GM04504 (cell line): ENCODE measurements at regions not wholly inside any gene's neighbourhood (a gene's known extent, or its start where the extent isn't known, plus 50 kb on each side); places are given as distances from the start of the nearest gene placed in this dataset.

Experiments
- DNase-seq: peaks from one replicate; pipeline ENCODE4 v3.0.0-alpha.2; 2012; ENCODE audit warnings: low read depth

DNA sequence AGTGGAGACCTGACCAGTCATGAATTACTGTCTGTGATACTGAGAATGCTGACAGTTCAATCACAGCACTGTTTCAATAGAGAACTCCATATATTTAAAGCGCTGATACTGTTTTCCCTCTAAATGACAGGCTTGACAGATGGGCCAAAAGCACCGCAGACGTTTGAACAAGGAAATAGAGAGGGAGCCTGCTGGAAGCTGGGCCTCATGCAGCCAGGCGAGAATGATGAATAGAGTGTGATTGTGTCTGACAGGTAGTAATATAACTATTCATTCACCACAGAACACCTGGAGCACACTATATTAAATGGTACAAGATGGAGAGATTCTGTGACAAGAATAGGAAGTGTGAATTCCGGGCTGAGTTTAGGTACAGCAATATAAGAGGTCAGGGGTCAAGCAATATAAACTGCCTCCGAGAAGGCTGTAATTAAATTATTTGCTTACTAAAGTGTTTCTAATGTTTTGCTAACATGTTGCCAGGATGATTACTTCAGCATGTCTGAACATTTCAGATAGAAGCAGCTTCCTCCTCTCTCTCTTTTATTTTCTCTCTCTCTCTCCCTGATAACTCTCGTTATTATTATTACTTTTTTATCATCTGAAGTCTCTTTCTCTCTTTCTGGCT lies 297.7 kb downstream of the CSNK1G3 start:
- DNase-seq, result no peak

- DNase-seq, result no peak
Observed at GRCh38 chr5:123808461-123809380, 296.7 kb downstream of the CSNK1G3 start.

DNA sequence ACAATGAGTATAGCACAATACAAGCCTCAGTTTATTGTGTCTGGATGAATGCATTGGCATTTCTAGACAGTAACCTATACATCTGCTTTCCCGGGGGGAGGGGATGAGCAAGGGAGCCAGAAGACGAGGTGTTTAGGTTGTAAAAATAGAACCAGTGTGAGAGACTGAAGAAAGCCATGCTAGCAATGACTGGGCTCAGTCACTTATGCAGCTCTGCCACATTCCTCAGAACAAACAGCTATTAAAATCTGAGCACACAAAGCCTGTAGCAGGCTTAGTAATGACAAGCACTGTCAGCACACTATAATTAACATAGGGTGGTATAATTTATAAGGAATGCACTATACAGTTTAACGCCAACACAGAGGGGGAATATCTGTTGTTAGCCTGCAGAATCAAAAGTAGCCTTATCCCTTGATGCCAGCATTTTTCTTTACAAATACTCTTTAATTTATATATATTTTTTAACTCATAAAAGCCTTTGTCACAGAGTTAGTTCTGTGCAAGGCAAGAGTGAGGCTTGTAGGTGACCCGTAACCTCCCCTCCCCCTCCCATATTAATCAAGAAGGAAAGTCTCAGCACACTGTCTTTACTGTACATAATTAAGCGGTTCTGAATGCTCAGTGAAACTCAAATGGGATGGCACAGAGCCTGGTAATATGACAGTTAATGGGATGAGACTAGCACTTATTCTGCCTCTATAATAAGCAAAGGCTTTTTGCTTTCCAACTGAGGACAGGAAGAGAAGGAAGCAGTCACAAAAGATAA lies 295.4 kb downstream of the CSNK1G3 start:
- peak; percentile 34 for DNase-seq

DNA sequence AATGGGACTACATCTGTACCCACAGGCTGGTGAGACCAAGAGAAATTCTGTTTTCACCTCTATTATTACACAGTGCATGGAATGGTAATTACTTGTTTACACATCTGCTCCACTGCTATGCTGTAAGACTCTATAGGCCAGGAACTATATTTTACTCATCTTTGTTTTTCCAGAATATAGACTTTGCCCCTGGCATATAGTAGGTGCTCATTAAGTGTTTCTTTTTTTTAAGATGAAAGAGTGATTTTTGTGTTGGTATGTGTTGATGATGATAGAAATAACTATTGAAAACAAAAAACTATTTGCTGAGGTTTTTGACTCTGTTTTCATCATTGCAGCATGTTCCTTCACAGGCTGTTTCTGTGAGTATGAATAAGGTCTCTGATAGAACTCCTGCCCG lies 294.7 kb downstream of the CSNK1G3 start:
- DNase-seq, result no peak

DNA sequence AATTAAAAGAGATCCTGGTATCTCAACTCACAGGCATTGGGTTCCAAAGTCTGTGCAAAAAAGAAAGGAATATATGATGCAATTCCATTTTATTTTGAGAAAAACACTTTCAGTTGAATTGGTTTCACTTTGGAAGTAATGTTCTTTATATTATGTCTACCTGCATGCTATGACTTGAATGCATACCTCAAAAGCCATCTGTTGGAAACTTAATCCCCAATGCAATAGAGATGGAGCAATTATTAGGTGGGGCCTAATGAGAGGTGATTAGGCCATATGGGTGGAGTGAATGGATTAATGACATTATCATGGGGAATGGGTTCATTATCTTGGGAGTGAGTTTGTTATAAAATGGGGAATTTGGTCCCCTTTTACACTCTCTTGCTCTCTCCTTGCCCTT lies 293.3 kb downstream of the CSNK1G3 start:
- DNase-seq, result no peak

DNA sequence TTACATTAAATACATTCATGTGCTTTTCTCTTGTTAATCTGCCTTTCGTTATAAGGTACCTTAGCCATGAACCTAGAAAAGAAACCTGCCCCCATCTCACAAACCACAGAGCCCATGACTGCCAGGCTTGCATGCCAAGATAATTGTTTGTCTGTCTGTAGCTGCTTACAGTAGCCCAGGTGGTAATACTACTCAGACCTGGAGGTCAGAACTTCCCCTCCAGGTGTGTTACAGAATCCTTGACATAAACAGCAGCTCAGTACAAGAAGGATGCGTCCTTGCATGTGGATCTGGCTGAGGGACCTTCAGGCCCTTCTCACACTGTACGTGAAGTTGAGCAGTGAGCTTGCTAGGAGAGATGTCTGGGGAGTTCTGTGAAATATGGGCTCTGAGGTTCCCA lies 291.4 kb downstream of the CSNK1G3 start:
- DNase-seq, result no peak

DNA sequence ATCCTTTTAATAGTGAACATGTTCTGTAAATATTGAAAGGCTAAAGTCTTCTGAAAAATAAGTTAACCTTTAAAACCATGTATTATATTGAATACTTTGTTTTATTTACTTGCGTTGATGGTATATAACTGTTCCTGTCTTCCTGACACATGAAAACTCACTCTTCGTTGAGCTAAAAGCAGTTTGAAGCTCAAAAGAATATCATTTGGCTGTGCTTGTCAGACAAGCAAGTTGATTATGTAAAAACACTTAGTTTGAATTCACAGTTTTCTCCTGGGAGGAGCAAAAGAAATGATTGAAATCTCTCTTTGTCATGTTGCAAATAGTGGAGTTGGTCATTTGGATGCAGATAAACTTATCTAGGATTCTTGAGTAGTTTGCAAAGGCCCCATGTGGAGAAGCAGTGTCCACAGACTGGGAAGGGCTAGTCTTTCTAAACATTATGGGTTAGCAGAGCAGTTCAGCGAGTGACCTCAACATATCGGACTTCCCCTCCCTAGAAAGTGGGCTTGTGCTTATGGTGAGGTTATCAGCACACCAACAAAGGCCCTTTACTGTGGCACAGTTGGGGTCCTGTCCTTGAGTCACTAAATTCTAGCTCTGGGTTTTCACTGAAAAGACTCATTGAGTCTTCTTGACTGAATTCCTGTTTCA lies 290.4 kb downstream of the CSNK1G3 start:
- DNase-seq, result no peak

DNA sequence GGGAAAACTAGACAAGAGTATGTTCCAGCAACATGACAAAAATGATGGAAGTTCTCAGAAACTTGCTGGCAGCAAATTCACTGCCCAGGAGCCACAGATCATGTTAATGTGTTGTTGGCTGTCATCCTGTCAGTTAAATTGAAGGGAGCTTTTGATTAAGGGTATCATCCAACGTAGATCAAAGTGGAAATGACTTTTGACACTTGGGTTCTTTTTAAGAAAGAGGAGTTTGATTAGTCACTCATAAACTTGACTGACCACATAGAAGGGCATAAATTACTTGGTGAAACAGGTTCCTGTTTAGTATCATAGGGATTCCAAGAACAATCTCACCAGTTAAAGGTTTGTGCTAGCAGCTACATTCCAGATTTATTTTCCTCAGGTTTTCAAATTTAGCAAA lies 288.7 kb downstream of the CSNK1G3 start:
- no peak for DNase-seq

- DNase-seq, result no peak
Observed at GRCh38 chr5:123795688-123796087, 283.7 kb downstream of the CSNK1G3 start.

DNA sequence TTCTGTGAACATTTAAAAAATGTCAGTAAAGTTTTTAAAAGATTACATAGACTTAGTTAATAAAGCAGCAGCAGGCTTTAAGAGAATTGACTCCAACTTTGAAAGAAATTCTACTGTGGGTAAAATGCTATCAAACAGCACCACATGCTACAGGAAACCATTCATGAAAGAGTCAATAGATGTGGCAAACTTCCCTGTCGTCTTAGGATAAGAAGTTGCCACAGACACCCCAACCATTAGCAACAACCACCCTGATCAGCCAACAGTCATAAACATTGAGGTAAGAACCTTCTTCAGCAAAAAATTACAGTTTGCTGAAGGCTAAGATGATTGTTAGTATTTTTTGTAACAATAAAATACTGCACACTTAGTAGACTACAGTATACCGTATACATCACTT lies 278.2 kb downstream of the CSNK1G3 start:
- DNase-seq, result no peak

DNA sequence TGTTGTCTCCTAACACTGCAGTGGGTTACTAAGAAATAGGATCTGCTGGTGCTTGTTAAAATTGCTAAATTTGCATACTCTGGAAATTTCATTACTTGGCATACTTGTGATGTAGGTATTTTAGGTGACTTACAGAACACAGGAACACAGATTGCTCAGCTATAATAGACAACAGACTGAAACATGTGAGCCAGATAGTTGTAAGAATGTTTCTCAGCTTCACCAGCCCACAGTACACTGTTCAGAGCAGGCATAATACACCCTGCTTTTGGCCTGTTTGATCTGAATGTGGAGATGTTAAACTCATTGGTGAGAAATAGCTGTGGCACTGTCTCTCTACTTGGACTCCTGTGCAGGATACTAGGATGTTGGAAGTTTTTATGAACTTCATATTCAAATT lies 275.7 kb downstream of the CSNK1G3 start:
- no peak for DNase-seq

GRCh38 chr5:123787136-123787535 lies 275.2 kb downstream of the CSNK1G3 start:
- no peak for DNase-seq

DNA sequence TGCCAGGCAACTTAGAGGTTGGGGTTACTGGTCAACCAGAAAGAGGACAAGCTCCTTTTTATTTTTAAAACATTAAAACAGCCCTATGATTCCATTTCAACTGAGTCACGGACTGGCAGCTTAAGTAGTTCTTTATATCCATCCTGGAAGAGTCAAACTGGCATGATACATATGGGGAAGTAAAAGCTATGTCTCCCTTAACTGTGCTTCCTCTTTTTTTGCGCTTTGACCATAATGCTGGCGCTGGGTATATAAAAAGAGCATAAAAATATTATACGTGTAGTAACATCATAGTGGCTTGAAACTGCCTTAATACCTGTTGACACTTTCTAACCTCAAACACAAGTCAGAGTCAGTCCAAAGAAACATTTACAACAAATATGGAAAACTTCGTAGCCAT lies 274.4 kb downstream of the CSNK1G3 start:
- no peak for DNase-seq

DNA sequence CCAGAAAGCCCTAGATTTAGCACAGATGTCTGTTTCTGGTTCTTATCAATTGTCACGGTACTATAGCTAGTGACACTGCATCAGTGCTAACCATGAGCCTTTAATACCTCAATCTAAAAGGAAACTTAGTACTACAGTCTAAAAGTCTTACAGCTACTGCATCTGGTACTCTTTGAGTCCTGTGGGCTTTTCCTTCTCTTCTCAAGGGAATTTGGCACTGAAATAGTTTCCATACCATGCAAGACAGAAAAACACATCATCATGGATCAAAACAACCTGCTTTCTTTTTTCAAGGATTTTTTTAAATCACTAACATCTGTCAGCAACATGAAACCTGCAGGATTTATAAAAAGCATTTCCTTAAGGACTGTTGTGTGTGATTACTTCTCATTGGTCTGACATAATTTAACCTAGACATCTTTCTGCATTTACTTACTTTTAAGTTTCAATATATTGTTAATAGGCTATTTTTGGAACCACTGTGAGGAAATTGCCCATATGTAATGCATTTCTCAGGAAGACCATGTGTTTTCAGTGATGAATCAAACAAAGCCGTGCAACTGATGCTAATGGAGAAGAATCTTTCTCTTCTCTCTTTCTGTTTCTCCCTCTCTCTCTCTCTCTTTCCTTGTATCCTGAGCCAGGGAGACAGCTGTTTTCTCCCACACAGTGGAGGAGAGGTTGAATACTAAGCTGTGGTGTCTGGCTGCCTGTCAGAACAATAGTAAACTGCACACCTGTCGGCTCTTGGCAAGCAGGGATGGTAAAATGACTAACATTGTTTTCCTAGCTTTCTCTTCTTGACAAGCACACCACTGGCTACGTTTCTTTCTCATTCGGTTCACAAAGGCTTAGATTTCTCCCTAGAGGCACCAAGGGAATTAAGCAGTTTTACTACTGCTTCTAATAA lies 273.4 kb downstream of the CSNK1G3 start:
- DNase-seq, result peak; percentile 46

GRCh38 chr5:123783421-123783820 lies 271.4 kb downstream of the CSNK1G3 start:
- DNase-seq, result no peak

- no peak for DNase-seq
Observed at GRCh38 chr5:123778641-123779040, 266.7 kb downstream of the CSNK1G3 start.

DNA sequence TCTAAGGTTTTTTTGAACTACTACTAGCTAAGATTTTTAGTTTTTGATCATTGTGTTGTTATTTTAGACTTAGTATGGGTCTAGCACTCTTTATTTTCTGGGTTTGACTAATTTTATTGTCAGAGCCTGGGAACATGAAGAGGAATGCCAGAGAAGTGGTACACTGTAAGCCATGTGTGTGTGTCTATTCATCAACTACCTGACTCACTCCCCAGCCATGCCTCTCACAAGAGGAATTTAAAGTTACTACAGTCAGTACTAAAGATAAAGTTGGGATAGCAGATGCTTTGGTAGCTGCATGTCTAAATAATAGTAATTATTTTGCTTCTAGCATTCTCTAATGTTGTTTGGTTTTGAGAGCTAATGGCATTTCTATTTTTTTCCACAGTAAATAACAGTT lies 264.8 kb downstream of the CSNK1G3 start:
- DNase-seq, result peak; percentile 38

DNA sequence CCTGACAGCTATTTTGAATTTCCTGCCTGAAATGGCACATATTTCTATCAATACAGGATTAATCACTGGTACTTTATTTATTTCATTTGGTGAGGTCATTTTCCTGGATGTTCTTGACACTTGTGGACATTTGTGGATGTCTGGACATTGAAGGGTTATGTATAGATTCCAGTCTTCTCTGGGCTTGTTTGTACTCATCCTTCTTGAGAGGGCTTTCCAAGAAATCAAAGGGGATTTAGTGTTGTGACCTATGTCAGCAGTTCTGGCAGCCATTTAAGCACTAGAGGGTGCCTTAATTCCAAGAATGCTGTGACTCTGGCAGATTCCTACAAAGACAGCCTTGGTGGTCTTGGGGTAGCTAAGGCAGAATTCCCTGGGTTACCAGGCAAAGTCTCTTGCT lies 259.7 kb downstream of the CSNK1G3 start:
- no peak for DNase-seq

GRCh38 chr5:123763201-123763600 lies 251.2 kb downstream of the CSNK1G3 start:
- DNase-seq, result no peak

DNA sequence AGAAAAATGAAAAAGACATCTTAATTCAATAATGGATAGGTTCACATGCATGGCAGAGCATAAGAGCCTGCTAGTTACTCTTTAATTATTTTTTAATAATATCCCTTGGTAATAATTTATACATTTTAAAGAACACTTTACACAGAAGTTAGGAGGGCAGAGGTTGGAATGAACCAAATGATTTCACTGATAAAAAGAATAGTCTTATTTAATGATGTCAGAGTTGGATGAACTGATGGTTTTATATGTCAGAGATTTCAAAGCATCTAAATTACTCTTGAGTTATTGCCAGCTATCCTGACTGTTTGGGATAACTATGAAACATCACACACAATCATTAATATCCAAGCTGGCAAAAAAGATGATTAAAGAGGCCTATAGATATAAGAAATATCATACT lies 244.8 kb downstream of the CSNK1G3 start:
- no peak for DNase-seq

DNA sequence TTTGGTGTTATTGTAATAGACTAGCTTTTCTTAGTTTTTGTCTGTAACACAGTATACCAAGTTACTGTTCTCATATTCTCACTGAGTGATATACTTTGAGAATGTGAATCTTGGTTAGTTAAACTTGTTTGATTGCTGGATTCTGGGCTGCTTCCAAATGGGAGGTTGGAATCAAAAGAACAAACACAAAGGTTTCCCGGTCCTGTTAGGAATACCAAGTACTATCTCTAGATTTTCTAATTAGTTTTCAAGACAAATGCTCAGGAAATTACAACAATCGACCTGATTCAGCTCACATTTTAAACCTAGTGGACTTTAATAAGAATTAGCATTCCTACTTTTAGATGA lies 244.3 kb downstream of the CSNK1G3 start:
- no peak for DNase-seq
